Osteoblast (primary cell): ENCODE measurements at regions not wholly inside any gene's neighbourhood (a gene's known extent, or its start where the extent isn't known, plus 50 kb on each side); places are given as distances from the start of the nearest gene placed in this dataset.

Source experiments
- DNase-seq: peaks from one replicate; pipeline ENCODE4 v3.0.0; 2011; ENCODE audit warnings: low spot score, mixed read lengths; ENCODE audit not compliant: insufficient read length; ENCODE audit errors: missing footprints
- H2AFZ ChIP-seq: 2 replicates; pipeline ENCODE4 v1.6.0; 2011; ENCODE audit warnings: mild to moderate bottlenecking, low read length
- H3K27ac ChIP-seq: 2 replicates; pipeline ENCODE4 v1.5.1; 2011; ENCODE audit warnings: mild to moderate bottlenecking, low read depth, low read length, moderate library complexity
- H3K27me3 ChIP-seq: 2 replicates; pipeline ENCODE4 v1.6.0; 2012; ENCODE audit warnings: mild to moderate bottlenecking, control low read depth, inconsistent platforms, low read length, moderate library complexity; ENCODE audit not compliant: insufficient read depth
- H3K36me3 ChIP-seq: 2 replicates; pipeline ENCODE4 v1.5.1; 2011; ENCODE audit warnings: mild to moderate bottlenecking, low read length, control low read depth, moderate library complexity; ENCODE audit not compliant: insufficient read depth
- H3K4me1 ChIP-seq: 2 replicates; pipeline ENCODE4 v1.5.1; 2011; ENCODE audit warnings: mild to moderate bottlenecking, low read length, control low read depth, moderate library complexity; ENCODE audit not compliant: insufficient read depth
- H3K4me2 ChIP-seq: 2 replicates; pipeline ENCODE4 v1.6.0; 2011; ENCODE audit warnings: mild to moderate bottlenecking, low read length; ENCODE audit not compliant: insufficient read depth
- H3K4me3 ChIP-seq: fragments of 200-600 bp; sonication (generic); 3 replicates; pipeline ENCODE4 v1.5.1; 2012; ENCODE audit warnings: mild to moderate bottlenecking, low read length, inconsistent platforms; ENCODE audit not compliant: insufficient read depth
- H3K79me2 ChIP-seq: 2 replicates; pipeline ENCODE4 v1.6.0; 2012; ENCODE audit warnings: mild to moderate bottlenecking, low read length, control low read depth, inconsistent platforms; ENCODE audit not compliant: insufficient read depth
- H3K9me3 ChIP-seq: 2 replicates; pipeline ENCODE4 v1.5.1; 2011; ENCODE audit warnings: low read depth, low read length, control low read depth
- H4K20me1 ChIP-seq: 2 replicates; pipeline ENCODE4 v1.6.0; 2012; ENCODE audit warnings: mild to moderate bottlenecking, low read length, control low read depth; ENCODE audit not compliant: insufficient read depth
- CTCF ChIP-seq: IDR thresholded peaks from 2 replicates; pipeline ENCODE4 v1.5.1; 2011; ENCODE audit warnings: mild to moderate bottlenecking, low read depth, low read length, moderate library complexity; ENCODE audit errors: extremely low read depth

DNA sequence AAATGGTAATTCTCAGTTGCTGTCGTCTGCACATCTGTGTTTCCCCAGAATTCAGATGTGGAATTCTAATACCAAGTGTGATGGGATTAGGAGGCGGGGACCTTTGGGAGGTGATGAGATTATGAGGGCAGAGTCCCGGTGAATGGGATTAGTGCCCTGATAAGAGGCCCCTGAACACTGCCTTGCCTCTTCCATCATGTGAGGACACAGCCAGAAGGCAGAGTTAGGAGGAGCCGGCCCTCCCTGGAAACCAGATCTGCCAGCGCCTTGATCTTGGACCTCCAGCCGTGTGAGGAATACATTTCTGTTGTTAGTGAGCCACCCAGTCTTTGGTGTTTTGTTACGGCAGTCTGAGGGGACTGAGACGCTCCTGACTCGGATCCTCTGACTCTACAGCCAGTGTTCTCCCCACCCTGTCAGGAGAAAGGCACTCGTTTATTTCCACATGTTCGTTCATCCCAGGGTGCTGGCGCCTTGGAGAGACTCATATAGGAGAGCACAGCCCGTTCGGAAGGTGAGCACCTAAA, 395.0 kb downstream of the ZNF516 start:
- DNase-seq = no peak
- H4K20me1 ChIP-seq = no peaks in the 10 kb centered on the region
- no peak overlapping the region for H3K4me2 ChIP-seq
- no peak overlapping the region for H3K27ac ChIP-seq
- no peaks in the 10 kb centered on the region for H3K36me3 ChIP-seq
- no peak for TF ChIP-seq CTCF
- no peaks in the 10 kb centered on the region for H3K9me3 ChIP-seq
- H2AFZ ChIP-seq = no peak overlapping the region
- H3K4me1 ChIP-seq = no peaks in the 10 kb centered on the region
- H3K79me2 ChIP-seq = no peaks in the 10 kb centered on the region
- H3K4me3 ChIP-seq = no peak overlapping the region
- H3K27me3 ChIP-seq = no peaks in the 10 kb centered on the region

- Histone ChIP-seq H3K36me3 (no peaks in the 10 kb centered on the region), H3K27me3 (no peaks in the 10 kb centered on the region), H3K4me2 (no peak overlapping the region), H3K79me2 (no peaks in the 10 kb centered on the region), H3K4me3 (no peak overlapping the region), H4K20me1 (no peaks in the 10 kb centered on the region), H3K9me3 (no peaks in the 10 kb centered on the region), H2AFZ (no peak overlapping the region), H3K4me1 (no peaks in the 10 kb centered on the region), H3K27ac (no peak overlapping the region)
- no peak for TF ChIP-seq CTCF
- DNase-seq = no peak
Measured at GRCh38 chr18:76098674-76099411, 396.2 kb downstream of the ZNF516 start.

DNA sequence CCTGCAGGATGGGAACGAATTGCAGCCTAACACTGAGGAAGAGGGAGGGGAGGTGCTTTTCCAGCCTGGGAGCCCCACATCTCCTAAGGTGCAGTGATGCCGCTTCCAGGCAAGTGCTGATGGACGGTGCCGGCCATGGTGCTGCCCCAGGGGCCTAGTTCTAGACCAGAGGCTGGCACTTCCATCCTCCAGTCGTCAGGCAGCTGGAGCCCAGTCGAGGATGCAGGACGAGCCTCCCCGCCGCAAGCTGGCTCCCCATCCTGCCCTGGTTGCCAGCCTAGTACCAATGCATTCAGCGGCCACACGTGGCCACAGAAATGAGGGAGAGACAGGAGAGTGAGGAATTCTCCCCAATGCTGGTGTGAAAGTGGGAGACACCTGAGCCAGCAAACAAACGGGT, 413.5 kb downstream of the ZNF516 start:
- no peak overlapping the region for H3K4me3 ChIP-seq

More for the DNA sequence above, 413.5 kb downstream of the ZNF516 start:
- H2AFZ ChIP-seq = no peak overlapping the region
- no peaks in the 10 kb centered on the region for H3K27me3 ChIP-seq
- no peaks in the 10 kb centered on the region for H3K79me2 ChIP-seq
- H4K20me1 ChIP-seq = no peaks in the 10 kb centered on the region
- peaks cover 3% of the 10 kb centered on the region for H3K9me3 ChIP-seq
- no peak for TF ChIP-seq CTCF
- DNase-seq = no peak
- no peak overlapping the region for H3K4me2 ChIP-seq
- H3K36me3 ChIP-seq = no peaks in the 10 kb centered on the region
- H3K27ac ChIP-seq = no peak overlapping the region
- H3K4me1 ChIP-seq = no peaks in the 10 kb centered on the region
